HCT116 (cell line): ENCODE measurements at regions not wholly inside any gene's neighbourhood (a gene's known extent, or its start where the extent isn't known, plus 50 kb on each side); places are given as distances from the start of the nearest gene placed in this dataset.

ENCODE experiments used
- ATAC-seq: fragments of 200-7000 bp; cut with Tn5 transposase; 2 replicates; pipeline ENCODE4 v1.9.1; 2020; ENCODE audit warnings: mild to moderate bottlenecking, moderate library complexity
- BruUV-seq: library from RNA; stranded (reverse); fragments of 400-500 nt; replicated peaks from 2 replicates; lab custom pipeline; 2021; lab: Mats Ljungman, UMichigan
- CTCF ChIA-PET: fragments of 300-600 bp; sonication (Branson Sonifier 250); formaldehyde crosslinking; loops from one replicate; lab custom pipeline; 2021; ENCODE audit warnings: antibody characterized with exemption; lab: Charles Lee
- POLR2A ChIA-PET: fragments of 300-600, 350-600 bp; sonication (Branson Sonifier 250); formaldehyde crosslinking; loops from one replicate; lab custom pipeline; 2021; ENCODE audit warnings: antibody characterized with exemption; lab: Charles Lee
- RAD21 ChIA-PET, 2 experiments: fragments of 300-600 bp; sonication (Branson Sonifier 250); formaldehyde crosslinking; loops; one replicate each; lab custom pipeline; 2023; ENCODE audit warnings: low total read pairs in 2 of 2; ENCODE audit not compliant: uncharacterized antibody in 2 of 2, unreplicated experiment in 2 of 2, low non-redundant PET in 1 of 2; lab: Charles Lee
- DNase-seq: peaks from one replicate; pipeline ENCODE4 v3.0.0-alpha.2; 2010; ENCODE audit warnings: low read depth, low spot score
- H2AFZ ChIP-seq: fragments of 200-600 bp; shearing (Covaris generic), sonication (generic); 2 replicates; pipeline ENCODE4 v1.6.1; 2017; ENCODE audit warnings: low read depth, mixed run types, mixed read lengths, antibody characterized with exemption, low read length; ENCODE audit not compliant: poor library complexity, severe bottlenecking
- H3K27ac ChIP-seq: 2 replicates; pipeline ENCODE4 v1.5.1; 2012; ENCODE audit warnings: low read depth, low read length
- H3K27me3 ChIP-seq: fragments of 200-600 bp; sonication (generic); 2 replicates; pipeline ENCODE4 v1.6.1; 2016; ENCODE audit warnings: mixed run types, low read length, mixed read lengths; ENCODE audit not compliant: insufficient read depth
- H3K36me3 ChIP-seq, 2 experiments: fragments of 200-500 bp in 1 of 2; fragments of 200-600 bp in 1 of 2; sonication (Bioruptor generic) in 1 of 2; sonication (generic) in 1 of 2; 2 replicates each; pipeline versions ENCODE4 v1.5.1 to v1.6.1; 2014 to 2016; ENCODE audit warnings: low read length in 2 of 2, inconsistent platforms in 1 of 2, mixed read lengths in 1 of 2, mixed run types in 1 of 2; ENCODE audit not compliant: insufficient read depth in 2 of 2, control insufficient read depth in 1 of 2
- H3K4me1 ChIP-seq, 2 experiments: fragments of 200-600 bp in 1 of 2; sonication (generic) in 1 of 2; 2 replicates each; pipeline versions ENCODE4 v1.5.1 to v1.6.1; 2012 to 2017; ENCODE audit warnings: low read length in 2 of 2, inconsistent platforms in 1 of 2, mild to moderate bottlenecking in 1 of 2, mixed read lengths in 1 of 2, mixed run types in 1 of 2, moderate library complexity in 1 of 2; ENCODE audit not compliant: insufficient read depth in 2 of 2, control insufficient read depth in 1 of 2
- H3K4me2 ChIP-seq: fragments of 200-600 bp; sonication (generic); 2 replicates; pipeline ENCODE4 v1.6.1; 2017; ENCODE audit warnings: mixed run types, low read length, mixed read lengths
- H3K4me3 ChIP-seq, 2 experiments: fragments of 200-600 bp in 1 of 2; sonication (generic) in 1 of 2; replicated peaks in 1 of 2; 2 replicates each; pipeline ENCODE4 v1.5.1; 2011 to 2016; ENCODE audit warnings: low read length in 2 of 2, control low read depth in 1 of 2, low read depth in 1 of 2, mild to moderate bottlenecking in 1 of 2, mixed read lengths in 1 of 2, mixed run types in 1 of 2
- H3K79me2 ChIP-seq: fragments of 200-600 bp; sonication (generic); 2 replicates; pipeline ENCODE4 v1.6.1; 2017; ENCODE audit warnings: mild to moderate bottlenecking, mixed run types, low read length, moderate library complexity, mixed read lengths; ENCODE audit not compliant: insufficient read depth
- H3K9ac ChIP-seq: fragments of 200-600 bp; sonication (generic); 2 replicates; pipeline ENCODE4 v1.6.1; 2016; ENCODE audit warnings: low read length, mixed read lengths
- H3K9me2 ChIP-seq: fragments of 200-600 bp; sonication (generic), shearing (Covaris generic); 2 replicates; pipeline ENCODE4 v1.6.1; 2017; ENCODE audit warnings: mixed run types, mild to moderate bottlenecking, moderate library complexity; ENCODE audit not compliant: insufficient read depth
- H3K9me3 ChIP-seq, 2 experiments: fragments of 200-500 bp in 1 of 2; fragments of 200-600 bp in 1 of 2; sonication (Bioruptor generic) in 1 of 2; sonication (generic) in 1 of 2; 2 replicates each; pipeline ENCODE4 v1.6.1; 2014 to 2017; ENCODE audit warnings: low read length in 2 of 2, mixed read lengths in 2 of 2, inconsistent platforms in 1 of 2, low read depth in 1 of 2, mild to moderate bottlenecking in 1 of 2, mixed run types in 1 of 2, moderate library complexity in 1 of 2; ENCODE audit not compliant: control insufficient read depth in 1 of 2, insufficient read depth in 1 of 2
- H4K20me1 ChIP-seq: fragments of 200-600 bp; sonication (generic), shearing (Covaris generic); 2 replicates; pipeline ENCODE4 v1.6.1; 2017; ENCODE audit warnings: mixed run types, mild to moderate bottlenecking, moderate library complexity; ENCODE audit not compliant: insufficient read depth
- CBX3 ChIP-seq: IDR thresholded peaks from 2 replicates; pipeline ENCODE4 v1.6.1; 2012; ENCODE audit warnings: low read depth
- CTCF ChIP-seq, 3 experiments: fragments of 200-600 bp in 1 of 3; sonication (generic) in 1 of 3; IDR thresholded peaks in 2 of 3; conservative IDR thresholded peaks in 1 of 3; 2 replicates each; pipeline ENCODE4 v1.5.1; 2012 to 2017; ENCODE audit warnings: low read depth in 2 of 3, low read length in 2 of 3, antibody characterized with exemption in 1 of 3, borderline replicate concordance in 1 of 3, control low read depth in 1 of 3, mild to moderate bottlenecking in 1 of 3, mixed read lengths in 1 of 3, mixed run types in 1 of 3, moderate library complexity in 1 of 3; ENCODE audit not compliant: insufficient read depth in 1 of 3
- EGR1 ChIP-seq: IDR thresholded peaks from 2 replicates; pipeline ENCODE4 v1.6.1; 2012; ENCODE audit warnings: low read depth
- ELF1 ChIP-seq: IDR thresholded peaks from 2 replicates; pipeline ENCODE4 v1.6.1; 2012; ENCODE audit warnings: low read depth, borderline replicate concordance
- EZH2 ChIP-seq: fragments of 200-600 bp; sonication (generic); IDR thresholded peaks from 2 replicates; pipeline ENCODE4 v1.6.1; 2017; ENCODE audit warnings: antibody characterized with exemption, mixed run types
- EZH2phosphoT487 ChIP-seq: fragments of 200-600 bp; IDR thresholded peaks from 2 replicates; pipeline ENCODE4 v1.6.1; 2018; ENCODE audit warnings: antibody characterized with exemption, borderline replicate concordance
- FOSL1 ChIP-seq: IDR thresholded peaks from 2 replicates; pipeline ENCODE4 v1.6.1; 2012; ENCODE audit warnings: low read depth
- JUND ChIP-seq: IDR thresholded peaks from 2 replicates; pipeline ENCODE4 v1.6.1; 2012
- POLR2A ChIP-seq: IDR thresholded peaks from 2 replicates; pipeline ENCODE4 v1.7.0; 2011; ENCODE audit warnings: borderline replicate concordance; ENCODE audit not compliant: insufficient read depth, insufficient read length; ENCODE audit errors: extremely low read depth
- POLR2AphosphoS5 ChIP-seq: IDR thresholded peaks from 2 replicates; pipeline ENCODE4 v1.6.1; 2011; ENCODE audit warnings: mild to moderate bottlenecking, low read depth, low read length, moderate library complexity
- SIN3A ChIP-seq: IDR thresholded peaks from 2 replicates; pipeline ENCODE4 v1.6.1; 2012; ENCODE audit warnings: low read depth
- SP1 ChIP-seq: IDR thresholded peaks from 2 replicates; pipeline ENCODE4 v1.6.1; 2012; ENCODE audit warnings: low read depth
- SRF ChIP-seq: IDR thresholded peaks from 2 replicates; pipeline ENCODE4 v1.6.1; 2012; ENCODE audit warnings: low read depth
- TCF7L2 ChIP-seq: IDR thresholded peaks from 2 replicates; pipeline ENCODE4 v1.7.0; 2011; ENCODE audit warnings: borderline replicate concordance, inconsistent platforms; ENCODE audit not compliant: insufficient read depth, insufficient read length; ENCODE audit errors: extremely low read depth
- YY1 ChIP-seq: IDR thresholded peaks from 2 replicates; pipeline ENCODE4 v1.6.1; 2011; ENCODE audit warnings: low read length, low read depth, moderate library complexity, mild to moderate bottlenecking; ENCODE audit not compliant: insufficient replicate concordance; ENCODE audit errors: extremely low read depth
- ZBTB33 ChIP-seq: IDR thresholded peaks from 2 replicates; pipeline ENCODE4 v1.6.1; 2011; ENCODE audit warnings: mild to moderate bottlenecking, low read length, moderate library complexity; ENCODE audit not compliant: insufficient replicate concordance; ENCODE audit errors: extremely low read depth
- ZFX ChIP-seq: fragments of 450-650 bp; IDR thresholded peaks from 2 replicates; pipeline ENCODE4 v1.6.1; 2017
- ZNF274 ChIP-seq: fragments of 200-500 bp; sonication (Bioruptor generic); IDR thresholded peaks from 2 replicates; pipeline ENCODE4 v1.6.1; 2014; ENCODE audit warnings: mild to moderate bottlenecking, low read depth, low read length, inconsistent platforms
- intact Hi-C: fragments of 100-400 bp; cut with micrococcal nuclease; formaldehyde crosslinking; loops from 2 replicates; pipeline ENCODE4 v1.10.0; 2022
- TF ChIP-seq, protein P1 (sequence below): IDR thresholded peaks from 2 replicates; pipeline ENCODE4 v1.6.1; 2012
- TF ChIP-seq, protein P2 (sequence below): IDR thresholded peaks from 2 replicates; pipeline ENCODE4 v1.6.1; 2012; ENCODE audit warnings: low read depth

DNA sequence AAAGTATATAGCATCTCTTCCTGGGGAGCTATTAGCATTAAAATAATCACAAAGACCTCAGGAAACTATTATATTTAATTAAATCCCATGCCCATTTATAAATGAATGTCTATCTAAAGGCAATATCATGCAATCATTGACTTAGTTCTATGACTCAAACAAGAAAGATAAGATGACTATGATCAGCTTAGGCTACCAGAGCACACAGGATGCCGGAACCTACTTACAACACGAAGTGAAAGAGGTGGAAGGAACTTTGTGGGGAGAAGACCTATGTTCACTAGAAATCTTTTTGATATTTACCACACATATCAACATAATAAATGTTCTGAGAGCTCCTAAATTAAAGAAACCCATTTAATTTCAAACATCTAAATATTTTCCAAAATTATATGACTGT lies 344.2 kb upstream of the CYLC2 start:
- POLR2A ChIA-PET, result no interaction called here
- no peak for ATAC-seq
- RAD21 ChIA-PET, result no interaction called here
- H4K20me1 ChIP-seq, result no peaks in the 10 kb centered on the region
- BruUV-seq, result no TSS peak
- no peak overlapping the region for H3K9ac ChIP-seq
- no peaks in the 10 kb centered on the region for H3K27me3 ChIP-seq
- no peak overlapping the region for H2AFZ ChIP-seq
- no peaks in the 10 kb centered on the region for H3K36me3 ChIP-seq
- H3K4me1 ChIP-seq, result no peaks in the 10 kb centered on the region
- no peaks in the 10 kb centered on the region for H3K9me2 ChIP-seq
- H3K9me3 ChIP-seq, result no peaks in the 10 kb centered on the region; a peak in 1 of 4 replicates
- H3K4me3 ChIP-seq, result no peak overlapping the region
- no peak overlapping the region for H3K27ac ChIP-seq
- TF ChIP-seq SP1, result no peak
- TF ChIP-seq SRF, result no peak
- TF ChIP-seq CTCF (IDR thresholded peaks at IDR 0.05 in 2 of 3, conservative IDR thresholded peaks at IDR 0.05 in 1 of 3; ENCODE audit: borderline replicate concordance in 1 of 3, insufficient read depth in 1 of 3, low read depth in 2 of 3, low read length in 2 of 3), result no peak
- no peak for TF ChIP-seq ZBTB33
- TF ChIP-seq YY1, result no peak
- TF ChIP-seq, protein P1, sequence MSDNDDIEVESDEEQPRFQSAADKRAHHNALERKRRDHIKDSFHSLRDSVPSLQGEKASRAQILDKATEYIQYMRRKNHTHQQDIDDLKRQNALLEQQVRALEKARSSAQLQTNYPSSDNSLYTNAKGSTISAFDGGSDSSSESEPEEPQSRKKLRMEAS, result no peak
- TF ChIP-seq POLR2A, result no peak
- TF ChIP-seq POLR2AphosphoS5, result no peak
- TF ChIP-seq ZFX, result no peak
- no peak for TF ChIP-seq SIN3A
- TF ChIP-seq, protein P2, sequence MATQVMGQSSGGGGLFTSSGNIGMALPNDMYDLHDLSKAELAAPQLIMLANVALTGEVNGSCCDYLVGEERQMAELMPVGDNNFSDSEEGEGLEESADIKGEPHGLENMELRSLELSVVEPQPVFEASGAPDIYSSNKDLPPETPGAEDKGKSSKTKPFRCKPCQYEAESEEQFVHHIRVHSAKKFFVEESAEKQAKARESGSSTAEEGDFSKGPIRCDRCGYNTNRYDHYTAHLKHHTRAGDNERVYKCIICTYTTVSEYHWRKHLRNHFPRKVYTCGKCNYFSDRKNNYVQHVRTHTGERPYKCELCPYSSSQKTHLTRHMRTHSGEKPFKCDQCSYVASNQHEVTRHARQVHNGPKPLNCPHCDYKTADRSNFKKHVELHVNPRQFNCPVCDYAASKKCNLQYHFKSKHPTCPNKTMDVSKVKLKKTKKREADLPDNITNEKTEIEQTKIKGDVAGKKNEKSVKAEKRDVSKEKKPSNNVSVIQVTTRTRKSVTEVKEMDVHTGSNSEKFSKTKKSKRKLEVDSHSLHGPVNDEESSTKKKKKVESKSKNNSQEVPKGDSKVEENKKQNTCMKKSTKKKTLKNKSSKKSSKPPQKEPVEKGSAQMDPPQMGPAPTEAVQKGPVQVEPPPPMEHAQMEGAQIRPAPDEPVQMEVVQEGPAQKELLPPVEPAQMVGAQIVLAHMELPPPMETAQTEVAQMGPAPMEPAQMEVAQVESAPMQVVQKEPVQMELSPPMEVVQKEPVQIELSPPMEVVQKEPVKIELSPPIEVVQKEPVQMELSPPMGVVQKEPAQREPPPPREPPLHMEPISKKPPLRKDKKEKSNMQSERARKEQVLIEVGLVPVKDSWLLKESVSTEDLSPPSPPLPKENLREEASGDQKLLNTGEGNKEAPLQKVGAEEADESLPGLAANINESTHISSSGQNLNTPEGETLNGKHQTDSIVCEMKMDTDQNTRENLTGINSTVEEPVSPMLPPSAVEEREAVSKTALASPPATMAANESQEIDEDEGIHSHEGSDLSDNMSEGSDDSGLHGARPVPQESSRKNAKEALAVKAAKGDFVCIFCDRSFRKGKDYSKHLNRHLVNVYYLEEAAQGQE, result no peak
- TF ChIP-seq EGR1, result no peak
- no peak for TF ChIP-seq TCF7L2
- no peak for TF ChIP-seq CBX3
- no peak for TF ChIP-seq FOSL1
- no peak for TF ChIP-seq ELF1
- no peak for TF ChIP-seq JUND
- no peak for TF ChIP-seq EZH2
- no peak for TF ChIP-seq EZH2phosphoT487
- no peak for TF ChIP-seq ZNF274
- DNase-seq, result no peak
- intact Hi-C loops, result no loop called here
- H3K4me2 ChIP-seq, result no peak overlapping the region
- H3K79me2 ChIP-seq, result no peaks in the 10 kb centered on the region
- CTCF ChIA-PET, result no interaction called here
